NCI-H460 (cell line): ENCODE measurements at regions not wholly inside any gene's neighbourhood (a gene's known extent, or its start where the extent isn't known, plus 50 kb on each side); places are given as distances from the start of the nearest gene placed in this dataset.

Experiments
- DNase-seq: peaks from one replicate; pipeline ENCODE4 v3.0.0-alpha.2; 2016; ENCODE audit warnings: low read depth; ENCODE audit errors: extremely low read depth

- no peak for DNase-seq
Observed at GRCh38 chr9:108618906-108619550, 236.8 kb downstream of the ACTL7B start.

GRCh38 chr9:108617676-108618075 lies 238.1 kb downstream of the ACTL7B start:
- DNase-seq, result no peak

GRCh38 chr9:108615152-108615551 lies 240.6 kb downstream of the ACTL7B start:
- DNase-seq, result no peak

DNA sequence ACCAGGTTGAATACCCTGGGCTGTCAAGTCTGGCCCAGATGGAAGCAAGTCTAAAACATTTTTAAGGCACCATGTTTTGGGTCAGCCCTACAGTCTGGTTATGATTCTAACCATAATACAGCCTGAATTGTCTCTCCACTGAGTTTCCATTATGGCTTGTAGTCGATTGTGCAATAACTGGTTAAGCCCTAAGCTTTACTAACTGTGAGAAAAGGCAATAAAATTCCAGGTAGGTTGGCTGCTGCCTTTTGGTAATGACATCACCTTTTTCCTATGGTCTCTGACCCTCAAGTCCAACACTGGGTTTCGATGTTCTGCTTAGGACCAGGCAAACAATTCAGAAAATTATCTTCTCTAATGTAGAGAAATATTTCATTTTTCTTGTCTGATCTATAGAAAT lies 243.3 kb downstream of the ACTL7B start:
- no peak for DNase-seq

DNA sequence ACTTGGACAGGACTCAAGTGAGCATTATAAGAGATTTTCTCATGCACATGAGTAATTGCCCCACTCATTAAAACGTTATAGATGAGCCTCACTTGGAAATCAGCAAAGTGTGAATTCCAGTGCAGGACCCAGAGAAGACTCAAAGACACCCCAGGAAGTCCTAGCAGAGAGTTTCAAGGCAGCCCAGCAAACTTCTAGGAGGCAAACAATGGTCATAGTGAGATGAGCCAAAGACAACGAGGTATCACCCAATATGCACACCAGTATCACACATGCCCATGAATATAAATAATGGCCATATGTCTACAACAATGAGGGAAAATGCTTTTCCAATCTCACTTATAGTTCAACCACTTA lies 245.9 kb downstream of the ACTL7B start:
- DNase-seq, result no peak

DNA sequence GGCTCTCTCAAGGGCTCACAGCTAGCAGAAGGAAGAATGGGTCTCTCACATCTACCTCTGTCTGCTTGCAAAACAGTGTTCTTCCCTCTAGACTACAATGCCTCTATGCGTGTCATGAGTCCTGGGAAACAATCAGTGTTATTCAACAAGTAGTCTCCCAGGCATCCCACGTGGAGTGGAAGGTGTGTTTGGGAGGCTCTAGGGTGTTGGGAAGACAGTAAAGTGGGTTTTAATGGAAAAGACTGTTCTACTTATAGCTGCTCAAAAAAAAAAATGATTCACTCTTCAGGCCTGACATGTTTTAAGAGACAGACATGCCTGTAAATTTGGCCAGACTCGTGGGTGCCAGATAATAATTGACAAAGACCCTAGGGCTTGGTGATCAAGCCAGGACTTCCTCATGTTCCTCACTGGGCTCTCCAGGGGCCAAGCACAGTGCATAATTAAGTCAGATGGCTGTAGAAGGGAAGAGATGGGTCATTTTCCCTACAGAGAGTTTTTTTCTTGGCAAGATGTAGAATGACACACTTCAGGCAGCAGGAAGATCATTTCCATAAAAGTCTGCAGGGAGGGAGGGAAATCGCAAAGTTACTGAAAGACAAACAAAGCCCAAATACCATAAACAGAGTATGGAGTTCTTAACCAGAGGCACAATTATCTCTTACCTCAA lies 246.4 kb downstream of the ACTL7B start:
- DNase-seq, result no peak

DNA sequence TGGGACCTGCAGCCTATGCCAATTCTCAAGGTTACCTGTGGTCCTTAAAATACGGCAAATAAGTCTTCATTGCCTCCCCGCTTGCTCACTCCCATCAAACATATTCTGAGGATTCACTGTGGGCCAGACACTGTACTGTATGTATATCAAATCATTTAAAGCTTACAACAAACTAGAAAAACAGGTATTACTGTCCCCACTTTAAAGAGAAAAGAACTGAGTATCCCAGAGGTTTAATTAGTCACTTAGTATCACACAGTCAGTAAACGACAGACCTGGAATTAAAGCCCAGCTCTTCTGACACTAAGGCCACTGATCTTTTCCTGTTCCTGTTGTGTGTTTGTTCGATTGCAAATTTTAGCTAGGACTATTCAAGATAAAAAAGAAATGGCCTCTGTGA lies 248.2 kb downstream of the ACTL7B start:
- DNase-seq, result no peak

DNA sequence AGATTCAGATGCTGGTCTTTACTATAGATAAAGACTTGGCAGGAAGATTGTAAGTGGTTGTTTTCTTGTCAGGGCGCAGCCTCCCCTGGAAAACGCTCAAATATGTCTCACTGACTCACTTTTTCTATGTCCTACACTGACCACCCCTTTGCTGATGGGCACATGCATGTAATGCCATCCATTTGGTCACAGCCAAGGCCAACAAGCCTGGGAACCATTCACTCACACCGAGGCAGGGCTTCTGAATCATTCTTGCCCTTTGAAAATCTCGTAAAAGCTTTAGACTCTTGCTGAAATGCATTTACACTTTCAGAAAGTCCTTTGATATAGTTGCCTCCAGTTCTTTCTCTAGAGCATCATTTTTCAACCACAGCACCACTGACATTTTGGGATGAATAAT lies 249.4 kb downstream of the ACTL7B start:
- peak; percentile 15 for DNase-seq

DNA sequence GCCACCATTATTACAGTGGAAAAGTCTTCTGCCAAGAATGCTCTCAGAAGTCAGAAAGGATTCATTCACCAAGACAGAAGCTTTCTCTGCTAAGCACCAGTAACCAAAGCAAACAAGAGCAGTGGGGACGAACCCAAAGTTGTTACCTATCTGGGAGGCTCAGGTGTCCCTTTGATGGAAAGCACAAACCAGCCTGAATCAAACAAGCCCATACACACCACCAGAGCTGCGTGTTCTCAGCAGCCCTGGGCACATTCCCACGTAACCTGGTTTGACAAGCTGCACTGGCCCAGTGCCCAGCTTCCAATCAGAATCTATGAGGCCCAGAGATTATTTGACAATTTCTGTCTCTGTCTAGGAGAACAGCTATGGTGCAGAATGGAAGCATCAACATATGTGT lies 252.6 kb downstream of the ACTL7B start:
- no peak for DNase-seq

DNA sequence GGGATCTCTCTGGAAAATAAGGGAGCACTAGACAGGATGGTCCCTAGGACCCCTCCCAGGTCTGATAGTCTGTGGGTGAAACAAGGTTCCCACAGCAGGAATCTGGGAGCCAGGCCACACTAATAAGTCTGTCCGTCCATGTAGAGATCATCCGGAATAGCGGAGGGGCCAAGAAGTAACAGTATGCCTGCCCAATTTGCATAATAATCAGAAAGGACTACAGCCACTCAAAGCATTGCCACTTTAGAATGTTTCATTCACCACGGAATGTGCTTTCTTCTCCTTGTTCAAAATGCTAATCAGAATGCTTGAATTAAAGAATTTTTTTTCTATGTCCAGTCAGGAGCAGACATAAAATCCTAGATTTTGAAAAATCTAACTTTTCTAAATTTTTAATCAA lies 254.9 kb downstream of the ACTL7B start:
- DNase-seq, result no peak

DNA sequence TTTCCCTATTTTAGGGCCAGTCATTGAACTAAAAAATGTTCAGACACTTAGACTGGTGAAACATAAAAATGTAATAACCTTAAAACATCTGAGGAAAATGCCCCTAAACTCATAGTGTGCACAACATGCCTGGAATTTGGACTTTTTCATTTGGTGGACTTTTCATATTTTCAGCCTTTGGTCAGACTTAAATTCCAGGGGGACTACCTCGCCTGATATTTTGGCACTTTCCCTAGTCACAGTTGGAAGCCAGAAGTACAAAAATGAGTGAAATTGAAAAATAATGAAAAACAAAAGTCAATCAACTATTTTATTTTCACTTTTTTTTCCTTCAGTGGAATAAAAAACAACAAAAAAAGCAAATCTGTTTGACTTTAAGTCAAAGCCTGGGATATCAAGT lies 256.2 kb downstream of the ACTL7B start:
- DNase-seq, result no peak

- DNase-seq, result no peak
Observed at GRCh38 chr9:108591121-108591520, 264.7 kb downstream of the ACTL7B start.

DNA sequence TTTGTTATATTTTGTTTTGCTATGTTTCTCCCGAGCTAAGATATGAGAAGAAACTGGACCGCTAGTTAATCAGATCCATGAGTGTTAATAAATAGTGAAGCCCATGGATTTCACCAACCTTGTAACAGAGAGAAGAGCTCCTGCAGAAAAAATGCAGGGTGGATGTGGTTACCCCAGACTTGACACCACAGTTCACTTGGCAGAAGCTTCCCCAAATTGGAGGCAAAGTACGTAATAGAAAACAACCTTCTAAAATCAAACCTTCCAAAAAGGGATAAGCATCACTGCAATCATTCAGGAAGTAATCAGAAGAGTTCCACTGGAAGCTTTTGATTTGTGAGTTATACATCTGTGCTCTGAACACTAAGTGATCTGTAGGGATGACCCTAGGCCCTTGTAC lies 267.5 kb downstream of the ACTL7B start:
- DNase-seq, result no peak

DNA sequence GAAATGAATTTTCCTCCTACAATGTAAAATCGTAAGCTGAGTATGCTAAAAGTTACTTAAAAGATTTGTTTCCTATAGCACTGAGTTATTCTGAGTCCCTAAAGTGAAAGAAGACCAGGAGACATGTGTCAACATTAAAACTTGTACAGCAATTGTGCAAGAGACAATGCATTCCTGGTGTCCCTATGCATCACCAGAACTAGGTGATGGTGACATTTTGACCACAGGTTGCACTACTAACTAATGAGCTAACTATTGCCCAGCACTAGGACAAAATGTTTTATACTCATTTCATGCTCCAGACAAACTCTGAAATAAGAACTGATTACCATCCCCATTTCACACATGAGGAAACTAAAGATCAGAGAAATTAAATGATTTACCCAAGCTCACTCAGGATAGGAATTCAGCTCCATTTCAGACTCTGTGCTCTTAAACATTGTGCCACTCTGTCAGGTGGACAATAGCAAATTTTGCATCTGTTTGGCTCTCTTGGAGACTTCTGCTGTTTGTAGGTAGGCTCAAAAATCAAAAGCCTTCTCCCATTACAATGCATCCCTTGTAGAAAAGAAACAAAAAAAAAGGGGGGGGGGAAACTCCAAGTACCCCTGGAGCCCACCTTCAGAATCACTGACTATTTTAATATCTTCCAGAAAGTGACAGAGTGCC lies 269.2 kb downstream of the ACTL7B start:
- DNase-seq, result no peak

DNA sequence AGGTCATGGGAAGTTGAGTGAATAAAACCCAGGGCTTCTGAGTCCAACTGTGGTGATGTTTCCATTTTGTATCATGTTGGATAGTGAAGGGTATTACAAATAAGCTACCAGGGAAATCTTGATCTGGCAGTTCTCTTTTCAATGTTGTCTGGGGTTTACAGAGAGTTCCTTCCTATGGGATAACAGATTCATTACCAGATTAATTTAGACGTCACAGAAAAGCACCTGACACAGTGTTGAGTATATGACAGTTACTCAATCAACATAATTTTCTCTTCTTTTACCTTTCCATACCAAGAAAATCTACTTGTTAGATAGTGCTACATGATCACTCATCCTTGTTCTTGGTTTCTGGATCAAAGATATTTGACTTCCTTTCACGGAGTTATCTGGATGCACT lies 270.9 kb downstream of the ACTL7B start:
- no peak for DNase-seq

DNA sequence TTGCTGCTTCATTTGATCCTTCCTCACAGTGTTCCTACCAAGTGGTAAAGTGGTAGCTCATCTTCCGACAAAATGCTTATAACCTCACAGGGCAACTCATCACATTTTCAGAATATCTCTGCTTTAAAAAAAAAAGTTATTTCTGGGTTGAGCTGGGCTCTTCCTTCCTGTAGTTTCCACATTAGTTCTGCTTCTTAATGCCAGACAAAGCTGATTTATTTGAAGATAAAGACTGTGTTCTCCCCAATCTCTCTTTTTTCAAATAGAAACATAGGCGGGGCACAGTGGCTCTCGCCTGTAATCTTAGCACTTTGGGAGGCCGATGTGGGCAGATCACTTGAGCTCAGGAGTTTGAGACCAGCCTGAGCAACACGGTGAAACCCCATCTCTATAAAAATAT lies 273.1 kb downstream of the ACTL7B start:
- no peak for DNase-seq

DNA sequence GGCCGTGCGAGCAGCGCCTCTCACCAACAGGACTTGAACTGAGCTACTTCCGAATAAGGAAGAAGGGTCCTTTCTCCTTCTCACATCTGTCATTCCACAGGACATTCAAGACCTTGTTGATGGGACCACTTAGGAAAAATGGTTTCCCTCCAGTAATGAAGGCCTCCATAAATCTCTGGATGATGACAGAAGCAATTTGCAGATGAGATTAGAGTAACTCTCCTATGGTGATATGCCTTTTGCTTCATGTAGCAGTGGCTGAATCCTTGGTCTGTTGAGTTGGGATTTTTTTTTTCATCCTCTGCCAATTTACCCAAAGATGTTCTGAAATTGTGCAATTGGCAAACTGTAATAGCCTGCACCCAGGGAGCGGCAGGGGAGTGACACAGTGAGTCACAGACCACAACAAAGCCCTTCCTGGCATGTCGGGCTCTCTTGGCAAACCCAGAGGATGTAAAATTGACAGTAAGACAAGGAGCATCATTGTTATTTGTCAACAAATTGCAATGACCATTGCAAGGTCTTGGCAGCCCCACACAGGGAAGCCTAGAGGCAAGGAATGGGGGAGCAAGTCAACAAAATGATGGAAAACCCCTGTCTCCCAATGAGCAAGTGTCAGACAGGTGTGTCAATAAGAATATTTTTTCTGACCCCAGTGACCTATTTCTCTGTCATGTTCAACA lies 275.9 kb downstream of the ACTL7B start:
- peak; percentile 59 for DNase-seq

- DNase-seq, result no peak
Observed at GRCh38 chr9:108575276-108575675, 280.5 kb downstream of the ACTL7B start.

GRCh38 chr9:108569624-108570023 lies 286.2 kb downstream of the ACTL7B start:
- DNase-seq, result no peak

DNA sequence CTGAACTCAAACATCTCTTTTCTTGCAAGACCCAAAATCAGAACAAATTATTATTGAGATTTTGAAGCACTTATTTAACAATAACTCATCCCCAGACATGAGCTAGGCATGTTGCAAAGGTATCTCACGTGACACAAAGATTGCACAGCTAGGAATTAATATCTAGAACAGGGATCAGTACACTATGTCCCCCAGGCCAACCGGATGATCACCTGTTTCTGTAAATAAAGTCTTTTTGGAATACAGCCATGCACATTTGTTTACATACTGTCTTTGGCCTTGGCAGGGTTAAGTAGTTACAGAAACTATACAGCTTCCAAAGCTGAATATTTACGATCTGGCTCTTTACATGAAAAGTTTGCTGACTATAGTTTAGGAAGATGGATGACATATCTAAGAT lies 287.7 kb downstream of the ACTL7B start:
- DNase-seq, result no peak

- no peak for DNase-seq
Observed at GRCh38 chr9:108567571-108567970, 288.2 kb downstream of the ACTL7B start.
